GM12873 (cell line): ENCODE measurements at regions not wholly inside any gene's neighbourhood (a gene's known extent, or its start where the extent isn't known, plus 50 kb on each side); places are given as distances from the start of the nearest gene placed in this dataset.

Source experiments
- CTCF ChIP-seq: IDR thresholded peaks from 2 replicates; pipeline ENCODE4 v1.5.1; 2012; ENCODE audit warnings: low read depth, mild to moderate bottlenecking, moderate library complexity, low read length, control low read depth; ENCODE audit not compliant: insufficient read depth; ENCODE audit errors: missing control alignments

GRCh38 chr18:39325973-39326372, 1760.4 kb upstream of the CELF4 start:
- TF ChIP-seq CTCF: no peak

- TF ChIP-seq CTCF: no peak
Observed at GRCh38 chr18:39319141-39319540, 1753.5 kb upstream of the CELF4 start.

- TF ChIP-seq CTCF: no peak
Observed at GRCh38 chr18:39318462-39318861, 1752.9 kb upstream of the CELF4 start.

GRCh38 chr18:39318008-39318407, 1752.4 kb upstream of the CELF4 start:
- no peak for TF ChIP-seq CTCF

- no peak for TF ChIP-seq CTCF
Observed at GRCh38 chr18:39314595-39314994, 1749.0 kb upstream of the CELF4 start.

GRCh38 chr18:39313992-39314391, 1748.4 kb upstream of the CELF4 start:
- TF ChIP-seq CTCF: no peak

GRCh38 chr18:39311111-39311712, 1745.6 kb upstream of the CELF4 start:
- no peak for TF ChIP-seq CTCF
